ENCODE measurements at regions not wholly inside any gene's neighbourhood (a gene's known extent, or its start where the extent isn't known, plus 50 kb on each side); places are given as distances from the start of the nearest gene placed in this dataset.

DNA sequence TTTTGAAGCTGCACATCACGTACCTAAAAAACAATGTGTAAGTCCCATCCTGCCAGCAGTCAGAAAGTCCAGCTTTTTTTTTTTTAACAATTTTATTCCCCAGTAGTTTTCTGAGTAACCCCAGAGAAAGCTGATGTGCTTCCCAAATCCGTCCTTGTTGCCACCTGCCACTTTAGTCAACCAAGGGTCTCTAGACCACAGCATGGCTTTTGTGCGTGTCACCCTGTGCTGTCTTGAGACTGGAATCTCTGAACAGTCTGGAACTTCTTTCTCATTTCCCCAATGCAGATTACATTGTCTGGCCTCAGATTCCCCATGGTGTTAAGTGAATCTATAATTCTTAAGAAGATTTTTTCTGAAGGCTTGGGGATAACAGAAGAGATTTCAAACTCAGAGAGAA, 289.2 kb upstream of the KLF12 start:
- TF ChIP-seq POLR2A (IDR thresholded peaks at IDR 0.05) = no peak
- TF ChIP-seq, protein P1, sequence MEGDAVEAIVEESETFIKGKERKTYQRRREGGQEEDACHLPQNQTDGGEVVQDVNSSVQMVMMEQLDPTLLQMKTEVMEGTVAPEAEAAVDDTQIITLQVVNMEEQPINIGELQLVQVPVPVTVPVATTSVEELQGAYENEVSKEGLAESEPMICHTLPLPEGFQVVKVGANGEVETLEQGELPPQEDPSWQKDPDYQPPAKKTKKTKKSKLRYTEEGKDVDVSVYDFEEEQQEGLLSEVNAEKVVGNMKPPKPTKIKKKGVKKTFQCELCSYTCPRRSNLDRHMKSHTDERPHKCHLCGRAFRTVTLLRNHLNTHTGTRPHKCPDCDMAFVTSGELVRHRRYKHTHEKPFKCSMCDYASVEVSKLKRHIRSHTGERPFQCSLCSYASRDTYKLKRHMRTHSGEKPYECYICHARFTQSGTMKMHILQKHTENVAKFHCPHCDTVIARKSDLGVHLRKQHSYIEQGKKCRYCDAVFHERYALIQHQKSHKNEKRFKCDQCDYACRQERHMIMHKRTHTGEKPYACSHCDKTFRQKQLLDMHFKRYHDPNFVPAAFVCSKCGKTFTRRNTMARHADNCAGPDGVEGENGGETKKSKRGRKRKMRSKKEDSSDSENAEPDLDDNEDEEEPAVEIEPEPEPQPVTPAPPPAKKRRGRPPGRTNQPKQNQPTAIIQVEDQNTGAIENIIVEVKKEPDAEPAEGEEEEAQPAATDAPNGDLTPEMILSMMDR (IDR thresholded peaks at IDR 0.05 in 4 of 5, conservative IDR thresholded peaks at IDR 0.05 in 1 of 5) = no peak

Data from gastrocnemius medialis (tissue), 4 donors.